HepG2 (cell line): ENCODE measurements at regions not wholly inside any gene's neighbourhood (a gene's known extent, or its start where the extent isn't known, plus 50 kb on each side); places are given as distances from the start of the nearest gene placed in this dataset.

Experiments used
- FOXA3 ChIP-seq: IDR thresholded peaks from 2 replicates; pipeline ENCODE4 v1.6.1; 2016; ENCODE audit warnings: missing genetic modification reagents, missing compliant biosample characterization
- FOXM1 ChIP-seq: sonication (generic); formaldehyde crosslinking; IDR thresholded peaks from 2 replicates; pipeline ENCODE4 v1.5.0; 2020; ENCODE audit warnings: missing genetic modification reagents
- RFX5 ChIP-seq: IDR thresholded peaks from 2 replicates; pipeline ENCODE4 v1.6.1; 2011; ENCODE audit warnings: low read depth, low read length, improper control_type of control experiment
- SMAD1 ChIP-seq: sonication (generic); formaldehyde crosslinking; IDR thresholded peaks from 2 replicates; pipeline ENCODE4 v1.4.0; 2020; ENCODE audit warnings: missing genetic modification reagents, low read depth, mild to moderate bottlenecking, borderline replicate concordance
- SRSF1 ChIP-seq: fragments of 200-400 bp; formaldehyde crosslinking; optimal IDR thresholded peaks from 2 replicates; pipeline ENCODE3; 2017; ENCODE audit warnings: mild to moderate bottlenecking, low read depth, low read length, moderate library complexity
- TRIM22 ChIP-seq: fragments of 450-650 bp; IDR thresholded peaks from 2 replicates; pipeline ENCODE4 v1.6.1; 2017
- ZBTB37 ChIP-seq: sonication (generic); formaldehyde crosslinking; IDR thresholded peaks from 2 replicates; pipeline ENCODE4 v1.4.0; 2020; ENCODE audit warnings: mild to moderate bottlenecking, missing genetic modification reagents
- ZNF292 ChIP-seq: sonication (generic); formaldehyde crosslinking; IDR thresholded peaks from 2 replicates; pipeline ENCODE4 v1.8.1; 2022; ENCODE audit warnings: mild to moderate bottlenecking, low read depth, missing genetic modification reagents, borderline replicate concordance

- TF ChIP-seq SRSF1 (no peak), TRIM22 (no peak), ZNF292 (CRISPR knock-in tag) (no peak), ZBTB37 (CRISPR knock-in tag) (no peak), RFX5 (no peak), FOXM1 (CRISPR knock-in tag) (no peak), FOXA3 (CRISPR knock-in tag) (no peak), SMAD1 (CRISPR knock-in tag) (no peak)
These were observed 173.4 kb upstream of the PMEPA1 start for GRCh38 chr20:57883224-57883623.
